ENCODE measurements at regions not wholly inside any gene's neighbourhood (a gene's known extent, or its start where the extent isn't known, plus 50 kb on each side); places are given as distances from the start of the nearest gene placed in this dataset.

DNA sequence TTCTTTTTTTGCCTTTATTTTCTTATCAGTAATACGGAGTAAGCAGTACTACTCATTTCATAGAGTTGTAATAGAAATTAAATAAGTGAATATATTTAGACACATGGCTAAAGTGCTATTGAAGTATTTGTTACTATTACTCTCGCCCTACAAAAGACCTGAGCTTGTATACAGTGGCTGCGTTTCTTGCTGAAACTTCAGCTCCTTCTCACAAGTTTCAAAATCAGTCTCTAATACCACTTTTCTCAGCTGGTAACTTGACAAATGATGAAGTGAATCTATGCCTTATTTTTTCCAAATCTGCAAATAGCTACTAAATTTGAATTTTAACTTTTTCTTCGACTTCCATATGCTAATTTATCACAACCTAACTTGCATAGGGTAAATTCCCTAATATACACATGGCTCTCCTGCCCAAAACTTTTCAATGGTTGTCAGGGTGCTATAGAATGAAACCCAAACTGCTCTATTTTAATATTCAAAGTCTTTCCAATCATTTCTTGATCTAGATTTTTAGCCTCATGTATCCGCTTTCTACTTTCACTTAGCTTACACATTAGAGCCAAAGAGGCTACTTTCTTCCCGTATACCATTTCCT lies 347.8 kb upstream of the GULP1 start:
- H3K4me3 Mint-ChIP-seq (ENCODE audit: unreplicated experiment), result no peak overlapping the region
- DNase-seq (ENCODE audit: extremely low spot score, unreplicated experiment), result no peak
- peaks cover 6% of the 10 kb centered on the region for H3K4me1 Mint-ChIP-seq (ENCODE audit: unreplicated experiment)
- TF ChIP-seq, protein P1, sequence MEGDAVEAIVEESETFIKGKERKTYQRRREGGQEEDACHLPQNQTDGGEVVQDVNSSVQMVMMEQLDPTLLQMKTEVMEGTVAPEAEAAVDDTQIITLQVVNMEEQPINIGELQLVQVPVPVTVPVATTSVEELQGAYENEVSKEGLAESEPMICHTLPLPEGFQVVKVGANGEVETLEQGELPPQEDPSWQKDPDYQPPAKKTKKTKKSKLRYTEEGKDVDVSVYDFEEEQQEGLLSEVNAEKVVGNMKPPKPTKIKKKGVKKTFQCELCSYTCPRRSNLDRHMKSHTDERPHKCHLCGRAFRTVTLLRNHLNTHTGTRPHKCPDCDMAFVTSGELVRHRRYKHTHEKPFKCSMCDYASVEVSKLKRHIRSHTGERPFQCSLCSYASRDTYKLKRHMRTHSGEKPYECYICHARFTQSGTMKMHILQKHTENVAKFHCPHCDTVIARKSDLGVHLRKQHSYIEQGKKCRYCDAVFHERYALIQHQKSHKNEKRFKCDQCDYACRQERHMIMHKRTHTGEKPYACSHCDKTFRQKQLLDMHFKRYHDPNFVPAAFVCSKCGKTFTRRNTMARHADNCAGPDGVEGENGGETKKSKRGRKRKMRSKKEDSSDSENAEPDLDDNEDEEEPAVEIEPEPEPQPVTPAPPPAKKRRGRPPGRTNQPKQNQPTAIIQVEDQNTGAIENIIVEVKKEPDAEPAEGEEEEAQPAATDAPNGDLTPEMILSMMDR (IDR thresholded peaks at IDR 0.05), result no peak
- no peaks in the 10 kb centered on the region for H3K27me3 Mint-ChIP-seq (ENCODE audit: unreplicated experiment)
- no peaks in the 10 kb centered on the region for H3K9me3 Mint-ChIP-seq (ENCODE audit: unreplicated experiment)
- no peak overlapping the region for H3K27ac Mint-ChIP-seq (ENCODE audit: unreplicated experiment)
- H3K36me3 Mint-ChIP-seq (ENCODE audit: unreplicated experiment), result no peaks in the 10 kb centered on the region

DNA sequence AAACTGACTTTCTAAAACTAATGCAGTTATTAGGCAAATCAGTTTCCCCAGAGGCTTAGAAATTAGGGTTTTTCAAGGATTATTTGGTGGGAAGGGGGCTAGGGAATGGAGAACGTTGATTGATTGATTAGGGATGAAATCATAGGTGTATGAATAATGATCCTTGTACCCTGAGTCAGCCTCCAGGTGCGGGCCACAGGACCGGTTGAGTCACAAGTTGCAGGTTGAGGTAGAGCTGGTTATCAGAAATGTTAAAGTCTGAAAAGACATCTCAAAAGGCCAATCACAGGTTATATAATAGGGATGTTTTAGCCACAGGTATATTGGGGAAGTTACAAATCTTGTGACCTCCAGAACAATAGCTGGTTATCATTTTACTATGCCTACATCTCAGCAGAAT lies 341.8 kb upstream of the GULP1 start:
- Mint-ChIP-seq H3K4me3 (ENCODE audit: unreplicated experiment) (no peak overlapping the region), H3K27ac (ENCODE audit: unreplicated experiment) (no peak overlapping the region), H3K4me1 (ENCODE audit: unreplicated experiment) (no peaks in the 10 kb centered on the region), H3K36me3 (ENCODE audit: unreplicated experiment) (peaks cover 10% of the 10 kb centered on the region), H3K9me3 (ENCODE audit: unreplicated experiment) (peaks cover 17% of the 10 kb centered on the region), H3K27me3 (ENCODE audit: unreplicated experiment) (no peaks in the 10 kb centered on the region)
- DNase-seq (ENCODE audit: extremely low spot score, unreplicated experiment), result no peak
- TF ChIP-seq, protein P1 (IDR thresholded peaks at IDR 0.05), result no peak

GRCh38 chr2:187951470-187952218 lies 340.0 kb upstream of the GULP1 start:
- no peak for DNase-seq (ENCODE audit: extremely low spot score, unreplicated experiment)
- Mint-ChIP-seq H3K4me1 (ENCODE audit: unreplicated experiment) (no peaks in the 10 kb centered on the region), H3K4me3 (ENCODE audit: unreplicated experiment) (no peak overlapping the region), H3K36me3 (ENCODE audit: unreplicated experiment) (peaks cover 10% of the 10 kb centered on the region), H3K27ac (ENCODE audit: unreplicated experiment) (no peak overlapping the region), H3K9me3 (ENCODE audit: unreplicated experiment) (peaks cover 17% of the 10 kb centered on the region), H3K27me3 (ENCODE audit: unreplicated experiment) (no peaks in the 10 kb centered on the region)
- TF ChIP-seq, protein P1 (IDR thresholded peaks at IDR 0.05), result no peak

DNA sequence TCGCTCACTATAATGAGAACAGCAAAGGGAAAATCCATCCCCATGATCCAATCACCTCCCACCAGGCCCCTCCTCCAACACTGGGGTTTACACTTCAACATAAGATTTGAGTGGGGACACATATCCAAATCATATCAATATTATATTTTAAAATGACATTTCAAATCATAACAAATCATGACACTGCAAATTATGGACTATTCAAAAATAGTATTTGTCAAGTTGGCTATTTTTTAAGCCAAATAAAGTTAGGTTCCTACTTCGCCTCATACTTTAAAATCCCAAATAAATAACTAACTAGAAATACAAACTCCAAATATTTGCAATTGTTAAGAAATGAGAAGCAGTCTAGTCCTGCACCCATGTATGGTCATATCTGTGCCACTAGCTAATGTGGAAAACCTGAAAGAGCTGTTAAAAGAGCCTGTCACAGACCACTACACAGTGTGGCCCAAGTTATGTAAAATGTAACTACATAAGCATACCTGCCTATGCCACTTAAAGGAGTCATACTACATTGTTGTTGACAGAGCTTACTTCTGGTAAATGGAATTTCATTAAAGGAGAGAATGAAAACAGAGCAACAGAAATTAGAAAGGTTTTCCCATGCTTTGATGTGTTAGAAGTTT lies 334.7 kb upstream of the GULP1 start:
- no peak overlapping the region for H3K27ac Mint-ChIP-seq (ENCODE audit: unreplicated experiment)
- TF ChIP-seq, protein P1 (IDR thresholded peaks at IDR 0.05), result no peak
- no peak for DNase-seq (ENCODE audit: extremely low spot score, unreplicated experiment)
- H3K27me3 Mint-ChIP-seq (ENCODE audit: unreplicated experiment), result no peaks in the 10 kb centered on the region
- H3K4me1 Mint-ChIP-seq (ENCODE audit: unreplicated experiment), result peaks cover 9% of the 10 kb centered on the region
- no peak overlapping the region for H3K4me3 Mint-ChIP-seq (ENCODE audit: unreplicated experiment)
- peaks cover 7% of the 10 kb centered on the region for H3K9me3 Mint-ChIP-seq (ENCODE audit: unreplicated experiment)
- H3K36me3 Mint-ChIP-seq (ENCODE audit: unreplicated experiment), result no peaks in the 10 kb centered on the region

DNA sequence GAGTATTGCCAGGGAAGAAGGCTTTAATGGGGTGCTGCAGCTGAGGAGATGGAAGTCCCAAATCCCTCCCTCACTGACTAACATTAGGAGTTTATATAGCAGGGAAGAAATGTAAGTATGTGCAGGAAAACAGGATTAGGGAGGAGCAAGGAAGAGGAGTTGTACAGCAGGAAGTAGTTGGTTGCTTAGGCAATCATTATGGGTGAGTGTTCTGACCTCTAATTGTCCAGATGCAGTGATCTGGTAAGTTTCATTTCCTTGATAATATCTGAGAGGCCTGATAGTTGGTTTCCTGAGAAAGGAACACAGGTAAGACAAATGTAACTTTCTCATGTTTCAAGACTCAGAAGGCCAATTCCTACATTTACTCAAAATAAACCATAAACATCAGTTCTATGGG lies 331.9 kb upstream of the GULP1 start:
- peaks cover 9% of the 10 kb centered on the region for H3K4me1 Mint-ChIP-seq (ENCODE audit: unreplicated experiment)
- DNase-seq (ENCODE audit: extremely low spot score, unreplicated experiment), result no peak
- TF ChIP-seq, protein P1 (IDR thresholded peaks at IDR 0.05), result no peak
- H3K36me3 Mint-ChIP-seq (ENCODE audit: unreplicated experiment), result no peaks in the 10 kb centered on the region
- no peak overlapping the region for H3K27ac Mint-ChIP-seq (ENCODE audit: unreplicated experiment)
- peaks cover 7% of the 10 kb centered on the region for H3K9me3 Mint-ChIP-seq (ENCODE audit: unreplicated experiment)
- H3K27me3 Mint-ChIP-seq (ENCODE audit: unreplicated experiment), result no peaks in the 10 kb centered on the region
- H3K4me3 Mint-ChIP-seq (ENCODE audit: unreplicated experiment), result no peak overlapping the region
